ENCODE measurements at regions not wholly inside any gene's neighbourhood (a gene's known extent, or its start where the extent isn't known, plus 50 kb on each side); places are given as distances from the start of the nearest gene placed in this dataset. TPM values are rescaled to one million over a fixed set of nuclear protein-coding genes. Genes with fewer than 3 reads are reported as not detected.

DNA sequence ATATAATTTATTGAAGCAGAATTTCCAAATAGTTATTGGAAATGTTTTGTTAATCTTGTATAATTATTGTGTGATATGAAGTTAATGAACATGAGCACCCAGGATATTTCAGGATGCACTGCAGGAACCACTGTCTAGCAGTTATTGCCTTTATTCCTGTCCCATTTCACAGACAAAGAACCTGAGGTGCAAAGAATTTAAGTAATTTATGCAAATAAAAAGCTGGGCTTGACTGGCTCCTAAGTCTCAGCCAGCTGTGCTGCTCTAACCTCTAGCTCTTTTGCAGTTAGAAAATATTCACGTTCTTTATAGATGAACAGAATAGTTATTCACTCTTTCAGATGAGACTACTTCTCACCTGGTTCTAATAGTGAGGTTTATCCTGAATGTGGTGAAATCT is 50.0 kb upstream of the NUDT12 start:
- Histone ChIP-seq H3K9me3 (ENCODE audit: low read depth) (no peaks in the 10 kb centered on the region), H3K9me2 (replicated peaks; ENCODE audit: insufficient read depth) (no peaks in the 10 kb centered on the region), H4K20me1 (ENCODE audit: insufficient read depth, poor library complexity, severe bottlenecking) (no peaks in the 10 kb centered on the region), H3K79me2 (no peaks in the 10 kb centered on the region), H3K4me3 (no peak overlapping the region), H2AFZ (no peak overlapping the region), H3K27ac (no peak overlapping the region), H3K4me2 (no peak overlapping the region), H3K27me3 (no peaks in the 10 kb centered on the region), H3K4me1 (ENCODE audit: insufficient read depth) (no peaks in the 10 kb centered on the region), H3K36me3 (replicated peaks; ENCODE audit: insufficient read depth, low read depth) (no peaks in the 10 kb centered on the region)
- 66% methylated on average over 1 of the region's 1 CpG for WGBS (ENCODE audit: low lambda C conversion rate, missing lambda C conversion rate)
- no peak for DNase-seq (ENCODE audit: low spot score)
- TF ChIP-seq, protein P1, sequence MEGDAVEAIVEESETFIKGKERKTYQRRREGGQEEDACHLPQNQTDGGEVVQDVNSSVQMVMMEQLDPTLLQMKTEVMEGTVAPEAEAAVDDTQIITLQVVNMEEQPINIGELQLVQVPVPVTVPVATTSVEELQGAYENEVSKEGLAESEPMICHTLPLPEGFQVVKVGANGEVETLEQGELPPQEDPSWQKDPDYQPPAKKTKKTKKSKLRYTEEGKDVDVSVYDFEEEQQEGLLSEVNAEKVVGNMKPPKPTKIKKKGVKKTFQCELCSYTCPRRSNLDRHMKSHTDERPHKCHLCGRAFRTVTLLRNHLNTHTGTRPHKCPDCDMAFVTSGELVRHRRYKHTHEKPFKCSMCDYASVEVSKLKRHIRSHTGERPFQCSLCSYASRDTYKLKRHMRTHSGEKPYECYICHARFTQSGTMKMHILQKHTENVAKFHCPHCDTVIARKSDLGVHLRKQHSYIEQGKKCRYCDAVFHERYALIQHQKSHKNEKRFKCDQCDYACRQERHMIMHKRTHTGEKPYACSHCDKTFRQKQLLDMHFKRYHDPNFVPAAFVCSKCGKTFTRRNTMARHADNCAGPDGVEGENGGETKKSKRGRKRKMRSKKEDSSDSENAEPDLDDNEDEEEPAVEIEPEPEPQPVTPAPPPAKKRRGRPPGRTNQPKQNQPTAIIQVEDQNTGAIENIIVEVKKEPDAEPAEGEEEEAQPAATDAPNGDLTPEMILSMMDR (IDR thresholded peaks at IDR 0.05; ENCODE audit: poor library complexity) = no peak
- TF ChIP-seq EZH2 (IDR thresholded peaks at IDR 0.05; ENCODE audit: borderline replicate concordance) (no peak), EZH2phosphoT487 (IDR thresholded peaks at IDR 0.05; ENCODE audit: low read depth, severe bottlenecking, unreplicated experiment) (no peak)

Small RNA genes in the stretch of these regions (small RNA-seq; reads per million reads assigned to genes)
- gene PSMC1P5 (not detected), gene RF00322 (not detected), gene RN7SL255P (not detected), gene RNA5SP189 (not detected), gene RNU1-140P (not detected), gene RNU6-334P (not detected)
